Suprapubic skin (tissue), 4 donors: ENCODE measurements at regions not wholly inside any gene's neighbourhood (a gene's known extent, or its start where the extent isn't known, plus 50 kb on each side); places are given as distances from the start of the nearest gene placed in this dataset.

Experiments
- DNase-seq, 2 donors: peaks; one replicate each; pipeline ENCODE4 v3.0.0-alpha.2; 2019; ENCODE audit warnings: low spot score in 2 of 2
- H3K27ac ChIP-seq: fragments of 200-600 bp; sonication (generic); one replicate; pipeline ENCODE4 v1.5.1; 2019
- H3K27me3 ChIP-seq: fragments of 200-600 bp; sonication (generic); one replicate; pipeline ENCODE4 v1.5.1; 2019
- H3K36me3 ChIP-seq: fragments of 200-600 bp; sonication (generic); one replicate; pipeline ENCODE4 v1.5.1; 2019
- H3K4me1 ChIP-seq: fragments of 200-600 bp; sonication (generic); one replicate; pipeline ENCODE4 v1.5.1; 2019
- H3K4me3 ChIP-seq: fragments of 200-600 bp; sonication (generic); one replicate; pipeline ENCODE4 v1.5.1; 2019; ENCODE audit warnings: mild to moderate bottlenecking
- H3K9me3 ChIP-seq: fragments of 200-600 bp; sonication (generic); one replicate; pipeline ENCODE4 v1.5.1; 2019
- CTCF ChIP-seq, 2 donors: fragments of 200-600 bp in 1 of 2; fragments of 450-650 bp in 1 of 2; sonication (generic) in 1 of 2; IDR thresholded peaks; one replicate each; pipeline ENCODE4 v1.5.1; 2016 to 2019; ENCODE audit warnings: antibody characterized with exemption in 2 of 2, mild to moderate bottlenecking in 1 of 2, moderate library complexity in 1 of 2
- EP300 ChIP-seq: sonication (generic); formaldehyde crosslinking; IDR thresholded peaks from one replicate; pipeline ENCODE4 v1.6.1; 2017; ENCODE audit warnings: antibody characterized with exemption
- POLR2A ChIP-seq, 2 donors: fragments of 450-650 bp; IDR thresholded peaks; one replicate each; pipeline ENCODE4 v1.6.1; 2017; ENCODE audit warnings: antibody characterized with exemption in 2 of 2, mild to moderate bottlenecking in 2 of 2, moderate library complexity in 2 of 2
- POLR2AphosphoS5 ChIP-seq, 3 donors: sonication (generic); formaldehyde crosslinking; IDR thresholded peaks; one replicate each; pipeline ENCODE4 v1.6.1; 2017; ENCODE audit warnings: antibody characterized with exemption in 3 of 3
- WGBS: methylation state at CpG from one replicate; pipeline ENCODE4 v1.1.5; 2018; 5-methylcytosine and 5-hydroxymethylcytosine counted together

- H3K9me3 ChIP-seq = no peaks in the 10 kb centered on the region
- H3K4me3 ChIP-seq = no peak overlapping the region
- DNase-seq = no peak
- H3K4me1 ChIP-seq = no peaks in the 10 kb centered on the region
- TF ChIP-seq POLR2A (IDR thresholded peaks at IDR 0.05) (no peak), EP300 (no peak), CTCF (IDR thresholded peaks at IDR 0.05) (no peak), POLR2AphosphoS5 (IDR thresholded peaks at IDR 0.05) (no peak)
- no peaks in the 10 kb centered on the region for H3K27me3 ChIP-seq
- no peaks in the 10 kb centered on the region for H3K36me3 ChIP-seq
- 82% methylated on average over 1 of the region's 1 CpG for WGBS
- no peak overlapping the region for H3K27ac ChIP-seq
Observed at GRCh38 chr3:99529265-99529664, 109.1 kb upstream of the COL8A1 start.

GRCh38 chr3:99526921-99527320 lies 111.5 kb upstream of the COL8A1 start:
- H3K36me3 ChIP-seq = no peaks in the 10 kb centered on the region
- H3K4me1 ChIP-seq = no peaks in the 10 kb centered on the region
- TF ChIP-seq POLR2A (IDR thresholded peaks at IDR 0.05) (no peak), EP300 (no peak), CTCF (IDR thresholded peaks at IDR 0.05) (no peak), POLR2AphosphoS5 (IDR thresholded peaks at IDR 0.05) (no peak)
- H3K27me3 ChIP-seq = no peaks in the 10 kb centered on the region
- no peak overlapping the region for H3K27ac ChIP-seq
- WGBS = 91% methylated on average over 4 of the region's 4 CpGs
- no peaks in the 10 kb centered on the region for H3K9me3 ChIP-seq
- H3K4me3 ChIP-seq = no peak overlapping the region
- no peak for DNase-seq

GRCh38 chr3:99524559-99524958 lies 113.8 kb upstream of the COL8A1 start:
- no peaks in the 10 kb centered on the region for H3K4me1 ChIP-seq
- TF ChIP-seq CTCF (IDR thresholded peaks at IDR 0.05) (no peak), POLR2A (IDR thresholded peaks at IDR 0.05) (no peak), EP300 (no peak), POLR2AphosphoS5 (IDR thresholded peaks at IDR 0.05) (no peak)
- no peaks in the 10 kb centered on the region for H3K27me3 ChIP-seq
- no peak for DNase-seq
- no peak overlapping the region for H3K4me3 ChIP-seq
- no peaks in the 10 kb centered on the region for H3K36me3 ChIP-seq
- H3K9me3 ChIP-seq = no peaks in the 10 kb centered on the region
- no peak overlapping the region for H3K27ac ChIP-seq

GRCh38 chr3:99523431-99524127 lies 114.8 kb upstream of the COL8A1 start:
- no peak for TF ChIP-seq CTCF (IDR thresholded peaks at IDR 0.05)
- no peak for TF ChIP-seq POLR2AphosphoS5 (IDR thresholded peaks at IDR 0.05)
- TF ChIP-seq POLR2A (IDR thresholded peaks at IDR 0.05) = no peak
- TF ChIP-seq EP300 = no peak
- no peak for DNase-seq
- Histone ChIP-seq H3K27me3 (no peaks in the 10 kb centered on the region), H3K4me1 (no peaks in the 10 kb centered on the region), H3K36me3 (no peaks in the 10 kb centered on the region), H3K27ac (no peak overlapping the region), H3K4me3 (no peak overlapping the region), H3K9me3 (no peaks in the 10 kb centered on the region)
- WGBS = 82% methylated on average over 3 of the region's 3 CpGs

GRCh38 chr3:99522147-99522546 lies 116.2 kb upstream of the COL8A1 start:
- TF ChIP-seq EP300 (no peak), POLR2AphosphoS5 (IDR thresholded peaks at IDR 0.05) (no peak), CTCF (IDR thresholded peaks at IDR 0.05) (no peak), POLR2A (IDR thresholded peaks at IDR 0.05) (no peak)
- Histone ChIP-seq H3K36me3 (no peaks in the 10 kb centered on the region), H3K4me3 (no peak overlapping the region), H3K27ac (no peak overlapping the region), H3K27me3 (no peaks in the 10 kb centered on the region), H3K4me1 (no peaks in the 10 kb centered on the region), H3K9me3 (no peaks in the 10 kb centered on the region)
- WGBS = 98% methylated on average over 2 of the region's 2 CpGs
- DNase-seq = no peak
